MM.1S (cell line): ENCODE measurements at regions not wholly inside any gene's neighbourhood (a gene's known extent, or its start where the extent isn't known, plus 50 kb on each side); places are given as distances from the start of the nearest gene placed in this dataset.

Experiments used
- DNase-seq: peaks from one replicate; pipeline ENCODE4 v3.0.0-alpha.2; 2015
- H2AFZ ChIP-seq: fragments of 300-600 bp; sonication (generic); 2 replicates; pipeline ENCODE4 v1.6.0; 2016; ENCODE audit warnings: antibody characterized with exemption, low read length
- H3F3A ChIP-seq: fragments of 300-600 bp; sonication (generic); 2 replicates; pipeline ENCODE4 v1.6.1; 2016; ENCODE audit warnings: mild to moderate bottlenecking, antibody characterized with exemption, low read length, moderate library complexity, mixed read lengths; ENCODE audit not compliant: insufficient read depth
- H3K27ac ChIP-seq: fragments of 300-600 bp; sonication (generic); 2 replicates; pipeline ENCODE4 v1.5.1; 2016; ENCODE audit warnings: mild to moderate bottlenecking, low read length
- H3K27me3 ChIP-seq: fragments of 300-600 bp; sonication (generic); replicated peaks from 2 replicates; pipeline ENCODE4 v1.6.0; 2016; ENCODE audit warnings: low read length; ENCODE audit not compliant: insufficient read depth
- H3K36me3 ChIP-seq: fragments of 300-600 bp; sonication (generic); replicated peaks from 2 replicates; pipeline ENCODE4 v1.6.1; 2016; ENCODE audit warnings: mild to moderate bottlenecking, low read length, mixed read lengths; ENCODE audit not compliant: insufficient read depth
- H3K4me1 ChIP-seq: fragments of 300-600 bp; sonication (generic); 2 replicates; pipeline ENCODE4 v1.6.1; 2016; ENCODE audit warnings: low read length, mixed read lengths
- H3K4me2 ChIP-seq: fragments of 300-600 bp; sonication (generic); 2 replicates; pipeline ENCODE4 v1.6.0; 2016; ENCODE audit warnings: low read depth, low read length
- H3K4me3 ChIP-seq: fragments of 300-600 bp; sonication (generic); 2 replicates; pipeline ENCODE4 v1.5.1; 2016; ENCODE audit warnings: low read length, mixed read lengths
- H3K79me2 ChIP-seq: fragments of 300-600 bp; sonication (generic); 2 replicates; pipeline ENCODE4 v1.6.1; 2016; ENCODE audit warnings: mixed run types, low read length, mixed read lengths
- H3K9ac ChIP-seq: fragments of 300-600 bp; sonication (generic); 2 replicates; pipeline ENCODE4 v1.6.1; 2016; ENCODE audit warnings: low read length, mixed read lengths
- H3K9me2 ChIP-seq: fragments of 300-600 bp; sonication (generic); replicated peaks from 2 replicates; pipeline ENCODE4 v1.6.1; 2016; ENCODE audit warnings: mild to moderate bottlenecking, low read length, mixed read lengths; ENCODE audit not compliant: insufficient read depth
- H3K9me3 ChIP-seq: fragments of 300-600 bp; sonication (generic); replicated peaks from 2 replicates; pipeline ENCODE4 v1.6.1; 2016; ENCODE audit warnings: mild to moderate bottlenecking, low read length, mixed read lengths; ENCODE audit not compliant: insufficient read depth
- H4K20me1 ChIP-seq: fragments of 300-600 bp; sonication (generic); 2 replicates; pipeline ENCODE4 v1.6.1; 2016; ENCODE audit warnings: mild to moderate bottlenecking, low read length, moderate library complexity, mixed read lengths; ENCODE audit not compliant: insufficient read depth
- EZH2 ChIP-seq: fragments of 300-600 bp; sonication (generic); optimal IDR thresholded peaks from 2 replicates; pipeline ENCODE3; 2017; ENCODE audit warnings: low read depth, mild to moderate bottlenecking, antibody characterized with exemption, low read length, mixed read lengths
- EZH2phosphoT487 ChIP-seq: fragments of 300-600 bp; sonication (generic); IDR thresholded peaks from 2 replicates; pipeline ENCODE4 v1.6.1; 2018; ENCODE audit warnings: antibody characterized with exemption, low read length
- TF ChIP-seq, protein P1 (sequence below): fragments of 300-600 bp; sonication (generic); IDR thresholded peaks from 2 replicates; pipeline ENCODE4 v1.5.1; 2016; ENCODE audit warnings: antibody characterized with exemption, low read length, mixed read lengths

DNA sequence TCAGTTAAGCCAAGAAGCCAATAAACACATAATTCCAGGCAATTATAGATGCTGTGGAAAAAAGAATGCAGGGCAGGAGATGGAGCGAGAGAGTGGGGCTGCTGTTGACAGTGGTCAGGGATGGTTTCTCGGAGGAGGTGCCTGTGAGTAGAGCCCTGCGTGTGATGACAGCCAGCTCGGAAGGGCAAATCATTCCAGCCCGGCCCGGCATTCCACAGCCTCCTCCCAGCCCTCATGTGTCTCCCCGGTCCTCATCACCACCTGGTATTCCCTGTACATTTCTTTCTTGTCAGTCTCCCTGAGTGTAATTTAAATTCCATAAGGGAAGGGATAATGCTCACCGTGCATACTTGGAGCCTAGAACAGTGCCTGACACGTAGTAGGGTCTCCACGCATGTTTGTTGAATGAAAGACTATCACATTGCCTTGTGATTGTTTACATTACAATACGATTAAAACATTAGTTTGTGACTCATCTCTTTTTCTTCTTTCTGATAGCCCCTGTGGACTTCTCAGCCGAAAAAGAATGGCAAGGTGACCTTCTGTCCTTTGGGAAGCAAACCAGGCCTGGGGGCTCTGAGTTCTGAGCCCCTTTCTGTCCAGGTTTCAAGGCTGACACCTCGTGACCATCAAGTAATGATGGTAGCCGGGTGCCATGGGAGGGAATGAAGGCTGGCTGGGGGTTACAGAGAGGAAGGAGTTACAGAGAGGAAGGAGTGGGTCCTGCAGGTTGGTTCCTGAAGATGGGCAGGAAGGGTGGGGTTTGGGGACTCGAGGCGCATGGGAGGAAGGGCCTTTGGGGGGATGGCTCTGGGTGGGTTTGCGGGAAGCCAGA, 379.5 kb upstream of the SULF2 start:
- Histone ChIP-seq H3K4me1 (no peaks in the 10 kb centered on the region), H3K27ac (no peak overlapping the region), H3K36me3 (no peaks in the 10 kb centered on the region), H3K9me2 (no peaks in the 10 kb centered on the region), H3K4me2 (no peak overlapping the region), H3K4me3 (no peak overlapping the region), H3K79me2 (no peaks in the 10 kb centered on the region), H3K9ac (no peak overlapping the region), H4K20me1 (no peaks in the 10 kb centered on the region), H2AFZ (no peak overlapping the region), H3F3A (no peaks in the 10 kb centered on the region), H3K27me3 (no peaks in the 10 kb centered on the region), H3K9me3 (no peaks in the 10 kb centered on the region)
- DNase-seq, result no peak
- TF ChIP-seq, protein P1, sequence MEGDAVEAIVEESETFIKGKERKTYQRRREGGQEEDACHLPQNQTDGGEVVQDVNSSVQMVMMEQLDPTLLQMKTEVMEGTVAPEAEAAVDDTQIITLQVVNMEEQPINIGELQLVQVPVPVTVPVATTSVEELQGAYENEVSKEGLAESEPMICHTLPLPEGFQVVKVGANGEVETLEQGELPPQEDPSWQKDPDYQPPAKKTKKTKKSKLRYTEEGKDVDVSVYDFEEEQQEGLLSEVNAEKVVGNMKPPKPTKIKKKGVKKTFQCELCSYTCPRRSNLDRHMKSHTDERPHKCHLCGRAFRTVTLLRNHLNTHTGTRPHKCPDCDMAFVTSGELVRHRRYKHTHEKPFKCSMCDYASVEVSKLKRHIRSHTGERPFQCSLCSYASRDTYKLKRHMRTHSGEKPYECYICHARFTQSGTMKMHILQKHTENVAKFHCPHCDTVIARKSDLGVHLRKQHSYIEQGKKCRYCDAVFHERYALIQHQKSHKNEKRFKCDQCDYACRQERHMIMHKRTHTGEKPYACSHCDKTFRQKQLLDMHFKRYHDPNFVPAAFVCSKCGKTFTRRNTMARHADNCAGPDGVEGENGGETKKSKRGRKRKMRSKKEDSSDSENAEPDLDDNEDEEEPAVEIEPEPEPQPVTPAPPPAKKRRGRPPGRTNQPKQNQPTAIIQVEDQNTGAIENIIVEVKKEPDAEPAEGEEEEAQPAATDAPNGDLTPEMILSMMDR, result no peak
- no peak for TF ChIP-seq EZH2
- TF ChIP-seq EZH2phosphoT487, result no peak

DNA sequence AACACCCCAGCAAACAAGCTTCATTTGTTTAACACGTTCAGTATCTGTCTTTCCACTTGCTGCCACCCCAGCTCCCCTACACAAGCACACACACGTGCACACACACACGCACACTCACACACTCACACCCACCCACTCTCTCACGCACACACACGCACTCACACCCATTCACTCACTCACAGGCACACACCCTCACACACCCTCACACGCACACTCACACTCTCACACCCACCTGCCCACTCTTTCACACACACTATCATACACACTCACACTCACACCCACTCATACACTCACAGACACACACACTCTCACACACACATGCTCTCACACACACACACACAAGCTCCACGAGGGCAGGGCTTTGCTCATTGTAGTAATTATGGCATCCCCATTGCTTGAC, 378.8 kb upstream of the SULF2 start:
- Histone ChIP-seq H3K36me3 (no peaks in the 10 kb centered on the region), H3K9me2 (no peaks in the 10 kb centered on the region), H3K4me1 (no peaks in the 10 kb centered on the region), H4K20me1 (no peaks in the 10 kb centered on the region), H3K27ac (no peak overlapping the region), H3K4me2 (no peak overlapping the region), H3F3A (no peaks in the 10 kb centered on the region), H3K4me3 (no peak overlapping the region), H2AFZ (no peak overlapping the region), H3K9me3 (no peaks in the 10 kb centered on the region), H3K27me3 (no peaks in the 10 kb centered on the region), H3K79me2 (no peaks in the 10 kb centered on the region), H3K9ac (no peak overlapping the region)
- DNase-seq, result no peak
- TF ChIP-seq EZH2 (no peak), EZH2phosphoT487 (no peak)
- TF ChIP-seq, protein P1, result no peak

GRCh38 chr20:48163505-48163904, 378.2 kb upstream of the SULF2 start:
- DNase-seq, result no peak
- Histone ChIP-seq H3K36me3 (no peaks in the 10 kb centered on the region), H3K27ac (no peak overlapping the region), H3K79me2 (no peaks in the 10 kb centered on the region), H3K9ac (no peak overlapping the region), H3K4me1 (no peaks in the 10 kb centered on the region), H3K4me3 (no peak overlapping the region), H2AFZ (no peak overlapping the region), H3F3A (no peaks in the 10 kb centered on the region), H4K20me1 (no peaks in the 10 kb centered on the region), H3K9me3 (no peaks in the 10 kb centered on the region), H3K27me3 (no peaks in the 10 kb centered on the region), H3K4me2 (no peak overlapping the region), H3K9me2 (no peaks in the 10 kb centered on the region)
- TF ChIP-seq, protein P1, result no peak
